HCT116 (cell line): ENCODE measurements at regions not wholly inside any gene's neighbourhood (a gene's known extent, or its start where the extent isn't known, plus 50 kb on each side); places are given as distances from the start of the nearest gene placed in this dataset.

Experiments used
- ATAC-seq: fragments of 200-7000 bp; cut with Tn5 transposase; 2 replicates; pipeline ENCODE4 v1.9.1; 2020; ENCODE audit warnings: mild to moderate bottlenecking, moderate library complexity
- BruUV-seq: library from RNA; stranded (reverse); fragments of 400-500 nt; replicated peaks from 2 replicates; lab custom pipeline; 2021; lab: Mats Ljungman, UMichigan
- CTCF ChIA-PET: fragments of 300-600 bp; sonication (Branson Sonifier 250); formaldehyde crosslinking; loops from one replicate; lab custom pipeline; 2021; ENCODE audit warnings: antibody characterized with exemption; lab: Charles Lee
- POLR2A ChIA-PET: fragments of 300-600, 350-600 bp; sonication (Branson Sonifier 250); formaldehyde crosslinking; loops from one replicate; lab custom pipeline; 2021; ENCODE audit warnings: antibody characterized with exemption; lab: Charles Lee
- RAD21 ChIA-PET, 2 experiments: fragments of 300-600 bp; sonication (Branson Sonifier 250); formaldehyde crosslinking; loops; one replicate each; lab custom pipeline; 2023; ENCODE audit warnings: low total read pairs in 2 of 2; ENCODE audit not compliant: uncharacterized antibody in 2 of 2, unreplicated experiment in 2 of 2, low non-redundant PET in 1 of 2; lab: Charles Lee
- DNase-seq: peaks from one replicate; pipeline ENCODE4 v3.0.0-alpha.2; 2010; ENCODE audit warnings: low read depth, low spot score
- H2AFZ ChIP-seq: fragments of 200-600 bp; shearing (Covaris generic), sonication (generic); 2 replicates; pipeline ENCODE4 v1.6.1; 2017; ENCODE audit warnings: low read depth, mixed run types, mixed read lengths, antibody characterized with exemption, low read length; ENCODE audit not compliant: poor library complexity, severe bottlenecking
- H3K27ac ChIP-seq: 2 replicates; pipeline ENCODE4 v1.5.1; 2012; ENCODE audit warnings: low read depth, low read length
- H3K27me3 ChIP-seq: fragments of 200-600 bp; sonication (generic); 2 replicates; pipeline ENCODE4 v1.6.1; 2016; ENCODE audit warnings: mixed run types, low read length, mixed read lengths; ENCODE audit not compliant: insufficient read depth
- H3K36me3 ChIP-seq, 2 experiments: fragments of 200-500 bp in 1 of 2; fragments of 200-600 bp in 1 of 2; sonication (Bioruptor generic) in 1 of 2; sonication (generic) in 1 of 2; 2 replicates each; pipeline versions ENCODE4 v1.5.1 to v1.6.1; 2014 to 2016; ENCODE audit warnings: low read length in 2 of 2, inconsistent platforms in 1 of 2, mixed read lengths in 1 of 2, mixed run types in 1 of 2; ENCODE audit not compliant: insufficient read depth in 2 of 2, control insufficient read depth in 1 of 2
- H3K4me1 ChIP-seq, 2 experiments: fragments of 200-600 bp in 1 of 2; sonication (generic) in 1 of 2; 2 replicates each; pipeline versions ENCODE4 v1.5.1 to v1.6.1; 2012 to 2017; ENCODE audit warnings: low read length in 2 of 2, inconsistent platforms in 1 of 2, mild to moderate bottlenecking in 1 of 2, mixed read lengths in 1 of 2, mixed run types in 1 of 2, moderate library complexity in 1 of 2; ENCODE audit not compliant: insufficient read depth in 2 of 2, control insufficient read depth in 1 of 2
- H3K4me2 ChIP-seq: fragments of 200-600 bp; sonication (generic); 2 replicates; pipeline ENCODE4 v1.6.1; 2017; ENCODE audit warnings: mixed run types, low read length, mixed read lengths
- H3K4me3 ChIP-seq, 2 experiments: fragments of 200-600 bp in 1 of 2; sonication (generic) in 1 of 2; replicated peaks in 1 of 2; 2 replicates each; pipeline ENCODE4 v1.5.1; 2011 to 2016; ENCODE audit warnings: low read length in 2 of 2, control low read depth in 1 of 2, low read depth in 1 of 2, mild to moderate bottlenecking in 1 of 2, mixed read lengths in 1 of 2, mixed run types in 1 of 2
- H3K79me2 ChIP-seq: fragments of 200-600 bp; sonication (generic); 2 replicates; pipeline ENCODE4 v1.6.1; 2017; ENCODE audit warnings: mild to moderate bottlenecking, mixed run types, low read length, moderate library complexity, mixed read lengths; ENCODE audit not compliant: insufficient read depth
- H3K9ac ChIP-seq: fragments of 200-600 bp; sonication (generic); 2 replicates; pipeline ENCODE4 v1.6.1; 2016; ENCODE audit warnings: low read length, mixed read lengths
- H3K9me2 ChIP-seq: fragments of 200-600 bp; sonication (generic), shearing (Covaris generic); 2 replicates; pipeline ENCODE4 v1.6.1; 2017; ENCODE audit warnings: mixed run types, mild to moderate bottlenecking, moderate library complexity; ENCODE audit not compliant: insufficient read depth
- H3K9me3 ChIP-seq, 2 experiments: fragments of 200-500 bp in 1 of 2; fragments of 200-600 bp in 1 of 2; sonication (Bioruptor generic) in 1 of 2; sonication (generic) in 1 of 2; 2 replicates each; pipeline ENCODE4 v1.6.1; 2014 to 2017; ENCODE audit warnings: low read length in 2 of 2, mixed read lengths in 2 of 2, inconsistent platforms in 1 of 2, low read depth in 1 of 2, mild to moderate bottlenecking in 1 of 2, mixed run types in 1 of 2, moderate library complexity in 1 of 2; ENCODE audit not compliant: control insufficient read depth in 1 of 2, insufficient read depth in 1 of 2
- H4K20me1 ChIP-seq: fragments of 200-600 bp; sonication (generic), shearing (Covaris generic); 2 replicates; pipeline ENCODE4 v1.6.1; 2017; ENCODE audit warnings: mixed run types, mild to moderate bottlenecking, moderate library complexity; ENCODE audit not compliant: insufficient read depth
- ELF1 ChIP-seq: IDR thresholded peaks from 2 replicates; pipeline ENCODE4 v1.6.1; 2012; ENCODE audit warnings: low read depth, borderline replicate concordance
- EZH2 ChIP-seq: fragments of 200-600 bp; sonication (generic); IDR thresholded peaks from 2 replicates; pipeline ENCODE4 v1.6.1; 2017; ENCODE audit warnings: antibody characterized with exemption, mixed run types
- JUND ChIP-seq: IDR thresholded peaks from 2 replicates; pipeline ENCODE4 v1.6.1; 2012
- POLR2AphosphoS5 ChIP-seq: IDR thresholded peaks from 2 replicates; pipeline ENCODE4 v1.6.1; 2011; ENCODE audit warnings: mild to moderate bottlenecking, low read depth, low read length, moderate library complexity
- REST ChIP-seq: IDR thresholded peaks from 2 replicates; pipeline ENCODE4 v1.6.1; 2012; ENCODE audit warnings: low read depth
- SP1 ChIP-seq: IDR thresholded peaks from 2 replicates; pipeline ENCODE4 v1.6.1; 2012; ENCODE audit warnings: low read depth
- SRF ChIP-seq: IDR thresholded peaks from 2 replicates; pipeline ENCODE4 v1.6.1; 2012; ENCODE audit warnings: low read depth
- TCF7L2 ChIP-seq: IDR thresholded peaks from 2 replicates; pipeline ENCODE4 v1.7.0; 2011; ENCODE audit warnings: borderline replicate concordance, inconsistent platforms; ENCODE audit not compliant: insufficient read depth, insufficient read length; ENCODE audit errors: extremely low read depth
- YY1 ChIP-seq: IDR thresholded peaks from 2 replicates; pipeline ENCODE4 v1.6.1; 2011; ENCODE audit warnings: low read length, low read depth, moderate library complexity, mild to moderate bottlenecking; ENCODE audit not compliant: insufficient replicate concordance; ENCODE audit errors: extremely low read depth
- ZFX ChIP-seq: fragments of 450-650 bp; IDR thresholded peaks from 2 replicates; pipeline ENCODE4 v1.6.1; 2017
- ZNF274 ChIP-seq: fragments of 200-500 bp; sonication (Bioruptor generic); IDR thresholded peaks from 2 replicates; pipeline ENCODE4 v1.6.1; 2014; ENCODE audit warnings: mild to moderate bottlenecking, low read depth, low read length, inconsistent platforms
- intact Hi-C: fragments of 100-400 bp; cut with micrococcal nuclease; formaldehyde crosslinking; loops from 2 replicates; pipeline ENCODE4 v1.10.0; 2022
- TF ChIP-seq, protein P1 (sequence below): IDR thresholded peaks from 2 replicates; pipeline ENCODE4 v1.6.1; 2011; ENCODE audit warnings: mild to moderate bottlenecking, low read length, moderate library complexity; ENCODE audit not compliant: insufficient replicate concordance; ENCODE audit errors: extremely low read depth

DNA sequence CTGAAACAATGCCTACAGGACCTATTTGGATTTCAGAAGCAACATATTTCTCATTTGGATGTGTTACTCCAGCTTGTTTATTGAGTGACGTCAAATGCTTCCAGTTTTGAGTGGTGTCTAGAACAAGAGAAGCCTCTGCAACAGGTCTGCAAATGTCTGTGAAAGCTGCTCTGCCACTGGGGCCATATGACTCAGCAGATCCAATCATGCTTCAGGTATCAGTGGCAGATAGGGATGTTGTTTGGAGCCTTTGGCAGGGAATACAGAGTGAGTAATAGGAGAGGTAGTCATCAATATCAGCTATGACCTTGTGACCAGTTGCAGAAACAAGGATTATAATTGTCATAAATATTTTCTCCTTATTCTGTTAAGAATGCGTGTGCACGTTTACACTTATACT, 141.1 kb upstream of the ZXDA start:
- DNase-seq, result no peak
- Histone ChIP-seq H3K9ac (no peak overlapping the region), H3K4me3 (no peak overlapping the region), H4K20me1 (no peaks in the 10 kb centered on the region), H3K9me3 (no peaks in the 10 kb centered on the region), H3K4me1 (no peaks in the 10 kb centered on the region), H3K36me3 (no peaks in the 10 kb centered on the region), H3K27me3 (no peaks in the 10 kb centered on the region), H3K27ac (no peak overlapping the region), H3K4me2 (no peak overlapping the region), H2AFZ (no peak overlapping the region), H3K79me2 (no peaks in the 10 kb centered on the region), H3K9me2 (no peaks in the 10 kb centered on the region)
- intact Hi-C loops, result loop anchor here (10.0 kb wide), 1 partner anchor 63 kb away; no protein-coding TSS in a partner anchor
- TF ChIP-seq POLR2AphosphoS5 (no peak), SRF (no peak), YY1 (no peak), EZH2 (no peak), ELF1 (no peak), ZFX (no peak)
- TF ChIP-seq, protein P1, sequence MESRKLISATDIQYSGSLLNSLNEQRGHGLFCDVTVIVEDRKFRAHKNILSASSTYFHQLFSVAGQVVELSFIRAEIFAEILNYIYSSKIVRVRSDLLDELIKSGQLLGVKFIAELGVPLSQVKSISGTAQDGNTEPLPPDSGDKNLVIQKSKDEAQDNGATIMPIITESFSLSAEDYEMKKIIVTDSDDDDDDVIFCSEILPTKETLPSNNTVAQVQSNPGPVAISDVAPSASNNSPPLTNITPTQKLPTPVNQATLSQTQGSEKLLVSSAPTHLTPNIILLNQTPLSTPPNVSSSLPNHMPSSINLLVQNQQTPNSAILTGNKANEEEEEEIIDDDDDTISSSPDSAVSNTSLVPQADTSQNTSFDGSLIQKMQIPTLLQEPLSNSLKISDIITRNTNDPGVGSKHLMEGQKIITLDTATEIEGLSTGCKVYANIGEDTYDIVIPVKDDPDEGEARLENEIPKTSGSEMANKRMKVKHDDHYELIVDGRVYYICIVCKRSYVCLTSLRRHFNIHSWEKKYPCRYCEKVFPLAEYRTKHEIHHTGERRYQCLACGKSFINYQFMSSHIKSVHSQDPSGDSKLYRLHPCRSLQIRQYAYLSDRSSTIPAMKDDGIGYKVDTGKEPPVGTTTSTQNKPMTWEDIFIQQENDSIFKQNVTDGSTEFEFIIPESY, result no peak
- RAD21 ChIA-PET, result no interaction called here
- ATAC-seq, result no peak
- POLR2A ChIA-PET, result no interaction called here
- BruUV-seq, result no TSS peak
- CTCF ChIA-PET, result no interaction called here

DNA sequence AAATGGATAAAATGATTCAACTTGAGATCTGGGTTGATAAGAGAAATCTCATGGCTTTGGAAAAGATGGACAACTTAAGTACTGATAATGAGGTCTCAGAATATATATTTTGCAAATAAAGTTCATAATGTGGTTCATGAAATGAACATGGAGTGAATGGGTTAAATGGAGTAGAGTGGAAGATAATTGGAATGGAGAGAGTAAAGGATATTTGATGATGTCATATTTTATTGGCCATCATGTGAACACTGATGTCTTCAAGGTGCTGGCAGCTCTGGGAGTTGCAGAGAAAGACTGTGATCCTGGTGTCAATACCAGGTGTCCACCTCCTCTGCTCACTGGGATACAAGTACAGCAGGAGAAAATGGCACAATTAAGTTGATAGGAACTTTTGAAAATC, 133.9 kb upstream of the ZXDA start:
- H3K79me2 ChIP-seq, result no peaks in the 10 kb centered on the region
- DNase-seq (no peak), ATAC-seq (no peak)
- H3K4me3 ChIP-seq, result no peak overlapping the region
- H3K9me2 ChIP-seq, result no peaks in the 10 kb centered on the region
- no peaks in the 10 kb centered on the region for H3K4me1 ChIP-seq
- no peak overlapping the region for H2AFZ ChIP-seq
- H3K27ac ChIP-seq, result no peak overlapping the region
- intact Hi-C loops, result no loop called here
- ChIA-PET CTCF (no interaction called here), RAD21 (no interaction called here), POLR2A (no interaction called here)
- BruUV-seq, result no TSS peak
- H3K27me3 ChIP-seq, result no peaks in the 10 kb centered on the region
- H3K9me3 ChIP-seq, result no peaks in the 10 kb centered on the region
- no peaks in the 10 kb centered on the region for H4K20me1 ChIP-seq
- H3K9ac ChIP-seq, result no peak overlapping the region
- no peak overlapping the region for H3K4me2 ChIP-seq
- H3K36me3 ChIP-seq, result no peaks in the 10 kb centered on the region
- TF ChIP-seq ELF1 (no peak), YY1 (no peak), ZNF274 (no peak), SRF (no peak), ZFX (no peak), JUND (no peak), SP1 (no peak), REST (no peak), TCF7L2 (no peak)
- TF ChIP-seq, protein P1, result no peak
